Activated B cell treated with CpG ODN at 0.5 μM for 24 hours (primary cell): ENCODE measurements at regions not wholly inside any gene's neighbourhood (a gene's known extent, or its start where the extent isn't known, plus 50 kb on each side); places are given as distances from the start of the nearest gene placed in this dataset.

ENCODE experiments used
- ATAC-seq: fragments of 200-7000 bp; cut with Tn5 transposase; one replicate; pipeline ENCODE4 v1.10.0; 2021; ENCODE audit warnings: low read depth, mild to moderate bottlenecking, moderate library complexity
- CTCF ChIA-PET: fragments of 350-600 bp; sonication (Branson Sonifier 250); formaldehyde crosslinking; loops from one replicate; lab custom pipeline; 2021; ENCODE audit warnings: antibody characterized with exemption; lab: Charles Lee
- POLR2A ChIA-PET: fragments of 350-600 bp; sonication (Branson Sonifier 250); formaldehyde crosslinking; loops from one replicate; lab custom pipeline; 2021; ENCODE audit warnings: antibody characterized with exemption; lab: Charles Lee
- DNase-seq: peaks from one replicate; pipeline ENCODE4 v3.0.0; 2022
- H3K27ac Mint-ChIP-seq: one replicate; pipeline ENCODE4 v1.8.0; 2020; ENCODE audit warnings: mixed read lengths
- H3K27me3 Mint-ChIP-seq: one replicate; pipeline ENCODE4 v1.8.0; 2021; ENCODE audit warnings: mixed read lengths
- H3K36me3 Mint-ChIP-seq: one replicate; pipeline ENCODE4 v1.8.0; 2021; ENCODE audit warnings: low read depth, mixed read lengths
- H3K4me1 Mint-ChIP-seq: one replicate; pipeline ENCODE4 v1.8.0; 2021; ENCODE audit warnings: mixed read lengths
- H3K4me3 Mint-ChIP-seq: one replicate; pipeline ENCODE4 v1.8.0; 2020; ENCODE audit warnings: mild to moderate bottlenecking, mixed read lengths
- H3K9me3 Mint-ChIP-seq: one replicate; pipeline ENCODE4 v1.8.0; 2020; ENCODE audit warnings: mixed read lengths
- intact Hi-C: fragments of 100-400 bp; cut with micrococcal nuclease; formaldehyde crosslinking; loops from one replicate; pipeline ENCODE4 v1.15.1; 2024
- TF ChIP-seq, protein P1 (sequence below): fragments of 200-600 bp; IDR thresholded peaks from one replicate; pipeline ENCODE4 v1.8.0; 2022; ENCODE audit warnings: antibody characterized with exemption, mild to moderate bottlenecking

DNA sequence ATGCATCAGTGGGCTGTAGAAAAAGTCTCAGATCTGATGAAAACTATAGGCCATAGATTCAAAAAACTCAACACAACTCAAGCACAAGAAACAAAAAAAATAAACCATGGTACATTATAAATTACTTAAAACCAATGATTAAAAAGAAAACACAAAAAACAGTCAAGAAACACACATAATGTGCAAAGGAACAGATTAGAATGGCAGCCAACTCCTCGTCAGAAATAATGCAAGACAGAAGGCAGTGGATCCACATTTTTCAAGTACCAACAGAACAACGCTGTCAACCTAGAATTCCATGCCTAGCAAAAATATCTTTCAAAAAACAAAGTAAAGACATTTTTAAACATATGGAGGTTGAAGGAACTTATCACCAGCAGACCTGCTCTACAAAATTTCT is 69.7 kb downstream of the PSMB1 start:
- Mint-ChIP-seq H3K36me3 (no peaks in the 10 kb centered on the region), H3K4me3 (no peak overlapping the region), H3K27ac (no peak overlapping the region), H3K4me1 (no peaks in the 10 kb centered on the region), H3K27me3 (peaks cover 8% of the 10 kb centered on the region), H3K9me3 (peaks cover 7% of the 10 kb centered on the region)
- intact Hi-C loops: no loop called here
- ChIA-PET POLR2A (no interaction called here), CTCF (no interaction called here)
- TF ChIP-seq, protein P1, sequence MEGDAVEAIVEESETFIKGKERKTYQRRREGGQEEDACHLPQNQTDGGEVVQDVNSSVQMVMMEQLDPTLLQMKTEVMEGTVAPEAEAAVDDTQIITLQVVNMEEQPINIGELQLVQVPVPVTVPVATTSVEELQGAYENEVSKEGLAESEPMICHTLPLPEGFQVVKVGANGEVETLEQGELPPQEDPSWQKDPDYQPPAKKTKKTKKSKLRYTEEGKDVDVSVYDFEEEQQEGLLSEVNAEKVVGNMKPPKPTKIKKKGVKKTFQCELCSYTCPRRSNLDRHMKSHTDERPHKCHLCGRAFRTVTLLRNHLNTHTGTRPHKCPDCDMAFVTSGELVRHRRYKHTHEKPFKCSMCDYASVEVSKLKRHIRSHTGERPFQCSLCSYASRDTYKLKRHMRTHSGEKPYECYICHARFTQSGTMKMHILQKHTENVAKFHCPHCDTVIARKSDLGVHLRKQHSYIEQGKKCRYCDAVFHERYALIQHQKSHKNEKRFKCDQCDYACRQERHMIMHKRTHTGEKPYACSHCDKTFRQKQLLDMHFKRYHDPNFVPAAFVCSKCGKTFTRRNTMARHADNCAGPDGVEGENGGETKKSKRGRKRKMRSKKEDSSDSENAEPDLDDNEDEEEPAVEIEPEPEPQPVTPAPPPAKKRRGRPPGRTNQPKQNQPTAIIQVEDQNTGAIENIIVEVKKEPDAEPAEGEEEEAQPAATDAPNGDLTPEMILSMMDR: no peak
- no peak for DNase-seq
- no peak for ATAC-seq

DNA sequence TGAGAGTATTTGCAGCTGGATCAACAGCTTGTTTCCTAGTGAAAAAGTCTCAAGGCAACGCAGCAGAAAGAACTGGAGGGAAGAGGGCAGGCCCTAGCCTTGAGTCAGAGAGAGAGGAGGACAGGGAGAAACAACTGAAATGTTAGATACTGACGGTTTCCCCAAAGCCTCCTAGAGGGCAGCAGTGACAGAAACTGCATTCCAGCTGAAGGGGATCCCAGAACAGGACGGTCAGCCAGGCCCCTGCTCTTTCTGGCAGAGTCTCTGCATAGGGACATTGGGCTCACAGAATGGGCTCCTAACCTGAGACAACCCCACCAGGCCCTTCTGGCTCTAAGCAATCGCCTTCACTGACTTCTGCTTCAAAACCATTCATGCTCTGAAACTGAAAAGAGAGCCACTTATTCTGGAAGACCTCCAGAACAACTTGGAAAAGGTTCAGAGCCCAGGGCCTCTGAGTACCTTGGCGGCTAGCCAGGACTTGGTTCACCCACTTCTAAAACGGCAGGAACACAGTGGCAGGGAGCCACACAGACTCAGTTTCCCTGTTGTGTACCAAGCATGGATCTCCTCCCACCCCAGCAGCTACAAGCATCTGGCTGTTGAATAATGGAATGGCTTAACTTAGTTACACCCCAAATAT is 72.9 kb downstream of the PSMB1 start:
- H3K4me1 Mint-ChIP-seq: no peaks in the 10 kb centered on the region
- TF ChIP-seq, protein P1: no peak
- ATAC-seq: no peak
- ChIA-PET CTCF (no interaction called here), POLR2A (no interaction called here)
- H3K27ac Mint-ChIP-seq: no peak overlapping the region
- H3K36me3 Mint-ChIP-seq: no peaks in the 10 kb centered on the region
- H3K9me3 Mint-ChIP-seq: peaks cover 7% of the 10 kb centered on the region
- intact Hi-C loops: no loop called here
- no peak for DNase-seq
- H3K4me3 Mint-ChIP-seq: no peak overlapping the region
- peaks cover 5% of the 10 kb centered on the region for H3K27me3 Mint-ChIP-seq

DNA sequence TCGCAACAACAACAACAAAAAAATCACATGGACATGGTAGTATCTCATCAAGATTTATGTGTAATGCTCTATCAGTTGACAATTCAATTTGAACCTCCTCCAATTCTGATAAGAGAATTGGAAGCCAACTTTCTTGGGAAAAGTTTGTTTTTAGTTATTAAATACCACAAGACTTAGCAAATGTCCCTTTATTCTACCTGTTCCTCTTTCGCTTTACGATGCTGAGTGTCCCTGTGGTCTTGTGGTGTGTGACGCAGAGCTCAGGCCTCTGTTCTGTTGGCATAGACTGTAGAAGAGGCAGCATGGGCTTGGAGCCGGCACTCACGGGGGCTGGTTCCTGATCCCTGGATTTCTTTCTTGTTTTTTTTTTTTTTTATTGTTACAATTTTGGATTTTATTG is 76.7 kb downstream of the PSMB1 start:
- DNase-seq (no peak), ATAC-seq (no peak)
- H3K36me3 Mint-ChIP-seq: no peaks in the 10 kb centered on the region
- TF ChIP-seq, protein P1: no peak
- H3K4me1 Mint-ChIP-seq: no peaks in the 10 kb centered on the region
- no peak overlapping the region for H3K27ac Mint-ChIP-seq
- POLR2A ChIA-PET: no interaction called here
- intact Hi-C loops: no loop called here
- peaks cover 11% of the 10 kb centered on the region for H3K27me3 Mint-ChIP-seq
- no peaks in the 10 kb centered on the region for H3K9me3 Mint-ChIP-seq
- CTCF ChIA-PET: no interaction called here
- no peak overlapping the region for H3K4me3 Mint-ChIP-seq

DNA sequence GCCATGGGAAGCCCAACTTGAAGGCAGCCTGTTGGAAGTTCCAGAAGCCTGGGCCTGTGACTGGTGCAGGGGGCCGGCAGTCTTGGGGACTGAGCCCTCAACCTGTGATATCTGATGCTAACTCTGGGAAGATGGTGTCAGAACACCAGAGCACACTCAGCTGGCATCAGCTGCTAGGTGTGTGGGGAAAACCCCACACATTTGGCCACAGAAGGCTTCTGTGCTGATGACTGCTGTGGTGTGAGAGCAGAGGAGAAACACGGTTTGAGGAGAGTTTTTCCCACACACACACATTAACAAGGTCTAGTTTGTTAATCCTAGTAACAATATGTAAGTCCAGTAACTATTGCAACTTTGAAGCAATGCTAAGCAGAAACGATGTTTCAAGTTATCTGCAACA is 78.0 kb downstream of the PSMB1 start:
- no peak for ATAC-seq
- H3K4me3 Mint-ChIP-seq: no peak overlapping the region
- H3K9me3 Mint-ChIP-seq: no peaks in the 10 kb centered on the region

DNA sequence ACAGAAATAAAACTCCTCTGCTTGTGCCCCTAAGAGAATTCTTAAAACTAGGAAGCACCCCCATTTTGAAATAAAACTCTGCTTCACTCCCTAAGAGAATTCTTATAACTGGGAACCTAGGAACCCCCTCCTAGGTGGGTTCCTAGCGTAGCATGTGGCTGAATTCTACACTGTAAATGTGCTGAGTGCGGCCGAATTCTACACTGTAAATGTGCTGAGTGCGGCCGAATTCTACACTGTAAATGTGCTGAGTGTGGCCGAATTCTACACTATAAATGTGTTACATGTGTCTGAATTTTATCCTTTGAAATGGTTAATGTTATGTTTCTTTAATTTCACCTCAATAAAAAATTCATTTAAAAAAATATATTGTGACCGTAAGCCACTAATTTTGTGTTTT is 79.3 kb downstream of the PSMB1 start:
- ChIA-PET CTCF (no interaction called here), POLR2A (no interaction called here)
- H3K27me3 Mint-ChIP-seq: peaks cover 6% of the 10 kb centered on the region
- no peaks in the 10 kb centered on the region for H3K36me3 Mint-ChIP-seq
- DNase-seq (no peak), ATAC-seq (no peak)
- intact Hi-C loops: no loop called here
- TF ChIP-seq, protein P1: no peak
- H3K4me1 Mint-ChIP-seq: no peaks in the 10 kb centered on the region
- no peaks in the 10 kb centered on the region for H3K9me3 Mint-ChIP-seq
- H3K27ac Mint-ChIP-seq: no peak overlapping the region
- no peak overlapping the region for H3K4me3 Mint-ChIP-seq

More for the DNA sequence above, 78.0 kb downstream of the PSMB1 start:
- TF ChIP-seq, protein P1: no peak
- DNase-seq: no peak
- peaks cover 8% of the 10 kb centered on the region for H3K27me3 Mint-ChIP-seq
- ChIA-PET POLR2A (no interaction called here), CTCF (no interaction called here)
- no peaks in the 10 kb centered on the region for H3K4me1 Mint-ChIP-seq
- intact Hi-C loops: no loop called here
- H3K36me3 Mint-ChIP-seq: no peaks in the 10 kb centered on the region
- no peak overlapping the region for H3K27ac Mint-ChIP-seq
